GM12878 (cell line): ENCODE measurements at regions not wholly inside any gene's neighbourhood (a gene's known extent, or its start where the extent isn't known, plus 50 kb on each side); places are given as distances from the start of the nearest gene placed in this dataset.

Experiments used
- ATAC-seq: fragments of 200-7000 bp; cut with Tn5 transposase; 3 replicates; pipeline ENCODE4 v1.9.1; 2020; ENCODE audit warnings: mild to moderate bottlenecking, moderate library complexity
- BruUV-seq: library from RNA; stranded (reverse); fragments of 400-500 nt; replicated peaks from 2 replicates; lab custom pipeline; 2021; lab: Mats Ljungman, UMichigan
- CTCF ChIA-PET: fragments of 300-600 bp; sonication (Branson Sonifier 250); formaldehyde crosslinking; extraction: SDS; loops from one replicate; lab custom pipeline; 2021; ENCODE audit warnings: inconsistent platforms; lab: Yijun Ruan, JAX
- POLR2A ChIA-PET: fragments of 350-600 bp; formaldehyde crosslinking; extraction: SDS; loops from one replicate; lab custom pipeline; 2021; ENCODE audit warnings: inconsistent platforms; lab: Charles Lee
- RAD21 ChIA-PET: fragments of 300-600 bp; sonication (Branson Sonifier 250); formaldehyde crosslinking; loops from one replicate; lab custom pipeline; 2023; ENCODE audit warnings: antibody characterized with exemption; ENCODE audit not compliant: unreplicated experiment; lab: Charles Lee
- SMC1A ChIA-PET: fragments of 300-600 bp; sonication (Branson Sonifier 250); formaldehyde crosslinking; loops from one replicate; lab custom pipeline; 2023; ENCODE audit not compliant: unreplicated experiment, uncharacterized antibody; lab: Charles Lee
- DNase-seq: peaks from one replicate; pipeline ENCODE4 v3.0.0-alpha.2; 2011; ENCODE audit warnings: low read depth, low spot score
- FAIRE-seq: peaks from 3 replicates; lab custom pipeline; 2011; peaks lifted over from hg19 to GRCh38; lab: Jason Lieb, UNC
- H2AFZ ChIP-seq: 2 replicates; pipeline ENCODE4 v1.6.0; 2011; ENCODE audit warnings: low read depth, low read length, control low read depth; ENCODE audit not compliant: control insufficient read depth
- H3K27ac ChIP-seq: 2 replicates; pipeline ENCODE4 v1.5.1; 2011; ENCODE audit warnings: control low read depth; ENCODE audit not compliant: control insufficient read depth, insufficient read depth
- H3K27me3 ChIP-seq, 2 experiments: replicated peaks in 1 of 2; 2 replicates each; pipeline versions ENCODE4 v1.6.0 to v1.6.1; 2011; ENCODE audit warnings: low read length in 1 of 2; ENCODE audit not compliant: control insufficient read depth in 2 of 2, insufficient read depth in 2 of 2
- H3K36me3 ChIP-seq, 2 experiments: 2 replicates each; pipeline ENCODE4 v1.5.1; 2011; ENCODE audit warnings: low read length in 1 of 2; ENCODE audit not compliant: control insufficient read depth in 2 of 2, insufficient read depth in 2 of 2
- H3K4me1 ChIP-seq: 2 replicates; pipeline ENCODE4 v1.6.1; 2011; ENCODE audit warnings: mild to moderate bottlenecking, low read length, moderate library complexity, mixed read lengths; ENCODE audit not compliant: control insufficient read depth, insufficient read depth
- H3K4me2 ChIP-seq: 2 replicates; pipeline ENCODE4 v1.6.0; 2011; ENCODE audit warnings: control low read depth; ENCODE audit not compliant: control insufficient read depth, insufficient read depth
- H3K4me3 ChIP-seq: fragments of 200-600 bp; sonication (generic); 2 replicates; pipeline ENCODE4 v1.5.1; 2016
- H3K79me2 ChIP-seq: 2 replicates; pipeline ENCODE4 v1.6.0; 2011; ENCODE audit warnings: low read length; ENCODE audit not compliant: control insufficient read depth, insufficient read depth
- H3K9ac ChIP-seq: 2 replicates; pipeline ENCODE4 v1.8.0; 2011; ENCODE audit warnings: low read length, control low read depth, mixed read lengths; ENCODE audit not compliant: control insufficient read depth, insufficient read depth
- H3K9me3 ChIP-seq: replicated peaks from 3 replicates; pipeline ENCODE4 v1.5.1; 2011; ENCODE audit warnings: mild to moderate bottlenecking, low read length; ENCODE audit not compliant: control insufficient read depth, insufficient read depth
- H4K20me1 ChIP-seq: 2 replicates; pipeline ENCODE4 v1.6.0; 2011; ENCODE audit not compliant: control insufficient read depth, insufficient read depth
- CBFB ChIP-seq: IDR thresholded peaks from 2 replicates; pipeline ENCODE4 v1.6.1; 2016; ENCODE audit warnings: antibody characterized with exemption, low read depth
- KDM1A ChIP-seq: fragments of 200-600 bp; sonication (generic); IDR thresholded peaks from 2 replicates; pipeline ENCODE4 v1.6.1; 2016; ENCODE audit warnings: borderline replicate concordance
- NR2F1 ChIP-seq: fragments of 450-650 bp; conservative IDR thresholded peaks from 2 replicates; pipeline ENCODE4 v1.6.1; 2017; ENCODE audit warnings: mild to moderate bottlenecking
- PAX8 ChIP-seq: fragments of 450-650 bp; IDR thresholded peaks from 2 replicates; pipeline ENCODE4 v1.6.1; 2017; ENCODE audit warnings: mild to moderate bottlenecking, moderate library complexity
- RFX5 ChIP-seq: IDR thresholded peaks from 2 replicates; pipeline ENCODE4 v1.6.1; 2011; ENCODE audit warnings: low read depth, low read length, improper control_type of control experiment
- SMAD1 ChIP-seq: fragments of 450-650 bp; IDR thresholded peaks from 2 replicates; pipeline ENCODE4 v1.6.1; 2018; ENCODE audit warnings: mild to moderate bottlenecking, low read depth; ENCODE audit not compliant: partially characterized antibody
- SMAD5 ChIP-seq: IDR thresholded peaks from 2 replicates; pipeline ENCODE4 v1.6.1; 2016; ENCODE audit warnings: antibody characterized with exemption, low read depth
- SPI1 ChIP-seq: IDR thresholded peaks from 2 replicates; pipeline ENCODE4 v1.6.1; 2011; ENCODE audit warnings: low read depth, mild to moderate bottlenecking, low read length, moderate library complexity, borderline replicate concordance; ENCODE audit not compliant: insufficient read depth
- SREBF1 ChIP-seq: IDR thresholded peaks from 2 replicates; pipeline ENCODE4 v1.6.1; 2012; ENCODE audit warnings: mild to moderate bottlenecking, low read length
- TCF12 ChIP-seq: IDR thresholded peaks from 2 replicates; pipeline ENCODE4 v1.6.1; 2011; ENCODE audit warnings: low read depth, mild to moderate bottlenecking, low read length
- ZBED1 ChIP-seq: IDR thresholded peaks from 2 replicates; pipeline ENCODE4 v1.6.1; 2016; ENCODE audit warnings: borderline replicate concordance
- ZBTB33 ChIP-seq: fragments of 450-650 bp; IDR thresholded peaks from 2 replicates; pipeline ENCODE4 v1.6.1; 2017; ENCODE audit warnings: mild to moderate bottlenecking
- ZNF24 ChIP-seq: fragments of 450-650 bp; IDR thresholded peaks from 2 replicates; pipeline ENCODE4 v1.6.1; 2017; ENCODE audit warnings: antibody characterized with exemption, mild to moderate bottlenecking
- ZZZ3 ChIP-seq: IDR thresholded peaks from 2 replicates; pipeline ENCODE4 v1.6.1; 2011; ENCODE audit warnings: low read depth; ENCODE audit not compliant: control insufficient read depth, insufficient read length
- WGBS: methylation state at CpG from one replicate; pipeline ENCODE4 v1.1.6; 2016; ENCODE audit warnings: low lambda C conversion rate; ENCODE audit not compliant: insufficient replicate concordance, insufficient coverage; ENCODE audit errors: missing lambda C conversion rate; 5-methylcytosine and 5-hydroxymethylcytosine counted together
- in situ Hi-C: fragments of 300-500 bp; cut with MboI; formaldehyde crosslinking; loops from 9 replicates; pipeline ENCODE4 v1.14.3; 2018; ENCODE audit warnings: mixed read lengths
- intact Hi-C: fragments of 100-400 bp; cut with micrococcal nuclease; formaldehyde crosslinking; loops from one replicate; pipeline ENCODE4 v1.14.2; 2022; ENCODE audit not compliant: unreplicated experiment
- TF ChIP-seq, protein P1 (sequence below): IDR thresholded peaks from 2 replicates; pipeline ENCODE4 v1.6.1; 2012; ENCODE audit warnings: low read depth, low read length, improper control_type of control experiment
- TF ChIP-seq, protein P2 (sequence below): IDR thresholded peaks from 2 replicates; pipeline ENCODE4 v1.6.1; 2011; ENCODE audit warnings: mild to moderate bottlenecking, low read depth, low read length, moderate library complexity; ENCODE audit not compliant: insufficient replicate concordance
- TF ChIP-seq, protein P3 (sequence below): fragments of 450-650 bp; IDR thresholded peaks from 2 replicates; pipeline ENCODE4 v1.6.1; 2017; ENCODE audit warnings: borderline replicate concordance
- TF ChIP-seq, protein P4 (sequence below): fragments of 450-650 bp; IDR thresholded peaks from 2 replicates; pipeline ENCODE4 v1.6.1; 2017; ENCODE audit warnings: mild to moderate bottlenecking, low read depth, inconsistent platforms; ENCODE audit not compliant: poor library complexity, severe bottlenecking

DNA sequence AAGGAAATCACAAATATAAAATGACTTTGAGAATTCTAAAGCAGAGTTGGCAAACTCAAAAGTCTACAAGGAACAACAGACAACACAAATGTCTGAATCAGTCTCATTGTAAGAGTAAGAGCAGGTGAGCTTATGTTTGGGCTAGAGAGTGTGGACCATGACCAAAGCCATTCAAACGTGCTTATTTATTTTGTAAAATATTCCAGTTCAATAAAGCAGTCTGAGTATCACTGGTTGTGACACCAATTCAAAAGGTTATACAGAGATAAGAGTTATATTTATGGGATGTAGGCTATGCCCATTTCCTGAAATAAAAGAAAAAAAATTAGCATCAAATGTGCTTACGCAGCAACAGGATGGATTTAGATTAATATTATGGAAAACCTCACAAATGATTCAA lies 251.6 kb downstream of the KLF5 start:
- Histone ChIP-seq H3K27ac (no peak overlapping the region), H3K9ac (no peak overlapping the region), H2AFZ (no peak overlapping the region), H3K9me3 (no peaks in the 10 kb centered on the region), H3K36me3 (no peaks in the 10 kb centered on the region), H3K79me2 (no peaks in the 10 kb centered on the region), H3K4me1 (no peaks in the 10 kb centered on the region), H3K27me3 (no peaks in the 10 kb centered on the region), H3K4me2 (no peak overlapping the region), H3K4me3 (no peak overlapping the region), H4K20me1 (no peaks in the 10 kb centered on the region)
- WGBS, result 15% methylated on average over 2 of the region's 2 CpGs
- FAIRE-seq (no peak), DNase-seq (no peak), ATAC-seq (no peak)
- in situ Hi-C loops (no loop called here), intact Hi-C loops (no loop called here)
- SMC1A ChIA-PET, result no interaction called here
- CTCF ChIA-PET, result no interaction called here
- no peak for TF ChIP-seq TCF12
- no peak for TF ChIP-seq ZZZ3
- no peak for TF ChIP-seq PAX8
- TF ChIP-seq KDM1A, result no peak
- no peak for TF ChIP-seq ZBED1
- TF ChIP-seq, protein P1, sequence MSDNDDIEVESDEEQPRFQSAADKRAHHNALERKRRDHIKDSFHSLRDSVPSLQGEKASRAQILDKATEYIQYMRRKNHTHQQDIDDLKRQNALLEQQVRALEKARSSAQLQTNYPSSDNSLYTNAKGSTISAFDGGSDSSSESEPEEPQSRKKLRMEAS, result no peak
- TF ChIP-seq ZNF24, result no peak
- TF ChIP-seq ZBTB33, result no peak
- TF ChIP-seq, protein P2, sequence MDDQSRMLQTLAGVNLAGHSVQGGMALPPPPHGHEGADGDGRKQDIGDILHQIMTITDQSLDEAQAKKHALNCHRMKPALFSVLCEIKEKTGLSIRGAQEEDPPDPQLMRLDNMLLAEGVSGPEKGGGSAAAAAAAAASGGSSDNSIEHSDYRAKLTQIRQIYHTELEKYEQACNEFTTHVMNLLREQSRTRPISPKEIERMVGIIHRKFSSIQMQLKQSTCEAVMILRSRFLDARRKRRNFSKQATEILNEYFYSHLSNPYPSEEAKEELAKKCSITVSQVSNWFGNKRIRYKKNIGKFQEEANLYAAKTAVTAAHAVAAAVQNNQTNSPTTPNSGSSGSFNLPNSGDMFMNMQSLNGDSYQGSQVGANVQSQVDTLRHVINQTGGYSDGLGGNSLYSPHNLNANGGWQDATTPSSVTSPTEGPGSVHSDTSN, result no peak
- TF ChIP-seq SMAD1, result no peak
- TF ChIP-seq, protein P3, sequence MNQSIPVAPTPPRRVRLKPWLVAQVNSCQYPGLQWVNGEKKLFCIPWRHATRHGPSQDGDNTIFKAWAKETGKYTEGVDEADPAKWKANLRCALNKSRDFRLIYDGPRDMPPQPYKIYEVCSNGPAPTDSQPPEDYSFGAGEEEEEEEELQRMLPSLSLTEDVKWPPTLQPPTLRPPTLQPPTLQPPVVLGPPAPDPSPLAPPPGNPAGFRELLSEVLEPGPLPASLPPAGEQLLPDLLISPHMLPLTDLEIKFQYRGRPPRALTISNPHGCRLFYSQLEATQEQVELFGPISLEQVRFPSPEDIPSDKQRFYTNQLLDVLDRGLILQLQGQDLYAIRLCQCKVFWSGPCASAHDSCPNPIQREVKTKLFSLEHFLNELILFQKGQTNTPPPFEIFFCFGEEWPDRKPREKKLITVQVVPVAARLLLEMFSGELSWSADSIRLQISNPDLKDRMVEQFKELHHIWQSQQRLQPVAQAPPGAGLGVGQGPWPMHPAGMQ, result no peak
- no peak for TF ChIP-seq CBFB
- TF ChIP-seq RFX5, result no peak
- TF ChIP-seq SPI1, result no peak
- no peak for TF ChIP-seq SREBF1
- TF ChIP-seq NR2F1, result no peak
- TF ChIP-seq SMAD5, result no peak
- TF ChIP-seq, protein P4, sequence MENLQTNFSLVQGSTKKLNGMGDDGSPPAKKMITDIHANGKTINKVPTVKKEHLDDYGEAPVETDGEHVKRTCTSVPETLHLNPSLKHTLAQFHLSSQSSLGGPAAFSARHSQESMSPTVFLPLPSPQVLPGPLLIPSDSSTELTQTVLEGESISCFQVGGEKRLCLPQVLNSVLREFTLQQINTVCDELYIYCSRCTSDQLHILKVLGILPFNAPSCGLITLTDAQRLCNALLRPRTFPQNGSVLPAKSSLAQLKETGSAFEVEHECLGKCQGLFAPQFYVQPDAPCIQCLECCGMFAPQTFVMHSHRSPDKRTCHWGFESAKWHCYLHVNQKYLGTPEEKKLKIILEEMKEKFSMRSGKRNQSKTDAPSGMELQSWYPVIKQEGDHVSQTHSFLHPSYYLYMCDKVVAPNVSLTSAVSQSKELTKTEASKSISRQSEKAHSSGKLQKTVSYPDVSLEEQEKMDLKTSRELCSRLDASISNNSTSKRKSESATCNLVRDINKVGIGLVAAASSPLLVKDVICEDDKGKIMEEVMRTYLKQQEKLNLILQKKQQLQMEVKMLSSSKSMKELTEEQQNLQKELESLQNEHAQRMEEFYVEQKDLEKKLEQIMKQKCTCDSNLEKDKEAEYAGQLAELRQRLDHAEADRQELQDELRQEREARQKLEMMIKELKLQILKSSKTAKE, result no peak
- BruUV-seq, result no TSS peak
- POLR2A ChIA-PET, result no interaction called here
- RAD21 ChIA-PET, result no interaction called here
